NB4 (cell line): ENCODE measurements at regions not wholly inside any gene's neighbourhood (a gene's known extent, or its start where the extent isn't known, plus 50 kb on each side); places are given as distances from the start of the nearest gene placed in this dataset.

ENCODE experiments used
- DNase-seq: peaks from one replicate; pipeline ENCODE4 v3.0.0; 2010; ENCODE audit warnings: low read depth
- H3K4me3 ChIP-seq: one replicate; pipeline ENCODE4 v1.5.1; 2011; ENCODE audit warnings: mild to moderate bottlenecking, low read depth, low read length, moderate library complexity
- MAX ChIP-seq: IDR thresholded peaks from 2 replicates; pipeline ENCODE4 v1.6.1; 2011; ENCODE audit warnings: low read depth, low read length
- MYC ChIP-seq: IDR thresholded peaks from 2 replicates; pipeline ENCODE4 v1.6.1; 2011; ENCODE audit warnings: low read depth, low read length
- POLR2A ChIP-seq: IDR thresholded peaks from 2 replicates; pipeline ENCODE4 v1.6.1; 2011; ENCODE audit warnings: mild to moderate bottlenecking; ENCODE audit not compliant: insufficient read length; ENCODE audit errors: extremely low read depth
- TF ChIP-seq, protein P1 (sequence below): IDR thresholded peaks from one replicate; pipeline ENCODE4 v1.5.1; 2012; ENCODE audit warnings: low read depth, low read length

DNA sequence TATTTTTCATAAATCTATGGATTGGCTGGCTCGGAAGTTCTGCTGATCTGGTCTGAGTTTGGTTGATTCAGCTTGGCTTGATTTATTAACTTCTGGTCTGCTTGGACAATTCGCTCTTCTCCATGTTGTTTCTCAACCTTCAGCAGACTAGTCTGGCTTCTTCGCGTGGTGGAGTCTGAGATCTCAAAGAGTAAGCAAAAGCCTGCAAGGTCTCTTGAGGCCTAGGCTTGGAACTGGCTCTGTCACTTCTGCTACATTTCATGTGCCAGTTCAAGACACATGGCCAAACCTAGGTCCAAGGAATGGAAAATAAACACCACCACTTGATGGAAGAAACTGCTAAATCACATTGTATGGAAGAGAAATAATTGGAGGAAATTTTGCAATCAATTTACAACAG lies 115.1 kb upstream of the JAG1 start:
- TF ChIP-seq, protein P1, sequence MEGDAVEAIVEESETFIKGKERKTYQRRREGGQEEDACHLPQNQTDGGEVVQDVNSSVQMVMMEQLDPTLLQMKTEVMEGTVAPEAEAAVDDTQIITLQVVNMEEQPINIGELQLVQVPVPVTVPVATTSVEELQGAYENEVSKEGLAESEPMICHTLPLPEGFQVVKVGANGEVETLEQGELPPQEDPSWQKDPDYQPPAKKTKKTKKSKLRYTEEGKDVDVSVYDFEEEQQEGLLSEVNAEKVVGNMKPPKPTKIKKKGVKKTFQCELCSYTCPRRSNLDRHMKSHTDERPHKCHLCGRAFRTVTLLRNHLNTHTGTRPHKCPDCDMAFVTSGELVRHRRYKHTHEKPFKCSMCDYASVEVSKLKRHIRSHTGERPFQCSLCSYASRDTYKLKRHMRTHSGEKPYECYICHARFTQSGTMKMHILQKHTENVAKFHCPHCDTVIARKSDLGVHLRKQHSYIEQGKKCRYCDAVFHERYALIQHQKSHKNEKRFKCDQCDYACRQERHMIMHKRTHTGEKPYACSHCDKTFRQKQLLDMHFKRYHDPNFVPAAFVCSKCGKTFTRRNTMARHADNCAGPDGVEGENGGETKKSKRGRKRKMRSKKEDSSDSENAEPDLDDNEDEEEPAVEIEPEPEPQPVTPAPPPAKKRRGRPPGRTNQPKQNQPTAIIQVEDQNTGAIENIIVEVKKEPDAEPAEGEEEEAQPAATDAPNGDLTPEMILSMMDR, result no peak
- no peak for TF ChIP-seq MYC
- no peak for TF ChIP-seq MAX
- TF ChIP-seq POLR2A, result no peak
- DNase-seq, result no peak

DNA sequence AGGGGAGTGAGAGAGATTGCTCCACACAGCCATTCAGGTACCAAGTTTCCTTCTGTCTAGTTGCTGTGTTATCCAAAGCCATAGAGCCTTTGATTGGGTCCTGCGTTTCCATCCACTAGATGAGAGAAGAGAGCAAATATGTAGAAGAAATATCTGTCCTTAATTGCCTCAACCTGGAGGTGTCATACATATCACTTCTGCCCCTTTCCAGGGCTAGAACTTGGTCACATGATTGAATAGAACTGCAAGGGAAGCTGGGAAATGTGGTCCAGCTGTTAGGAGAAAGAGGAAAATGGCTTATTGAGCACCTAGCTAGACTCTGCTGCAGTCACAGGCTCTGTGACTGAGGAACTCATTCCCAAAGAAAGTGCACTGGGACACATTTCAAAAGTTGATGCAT lies 115.6 kb upstream of the JAG1 start:
- TF ChIP-seq, protein P1, result no peak
- TF ChIP-seq MYC (no peak), MAX (no peak), POLR2A (no peak)
- H3K4me3 ChIP-seq, result no peak overlapping the region

More for the DNA sequence above, 115.1 kb upstream of the JAG1 start:
- H3K4me3 ChIP-seq, result no peak overlapping the region

GRCh38 chr20:10790013-10790412 lies 116.2 kb upstream of the JAG1 start:
- no peak overlapping the region for H3K4me3 ChIP-seq
- TF ChIP-seq MYC (no peak), MAX (0 out of 2 replicates have a peak, but pooled peaks have one; percentile 19)
- peak; percentile 59 for DNase-seq

More for the DNA sequence above, 115.6 kb upstream of the JAG1 start:
- DNase-seq, result peak; percentile 18

DNA sequence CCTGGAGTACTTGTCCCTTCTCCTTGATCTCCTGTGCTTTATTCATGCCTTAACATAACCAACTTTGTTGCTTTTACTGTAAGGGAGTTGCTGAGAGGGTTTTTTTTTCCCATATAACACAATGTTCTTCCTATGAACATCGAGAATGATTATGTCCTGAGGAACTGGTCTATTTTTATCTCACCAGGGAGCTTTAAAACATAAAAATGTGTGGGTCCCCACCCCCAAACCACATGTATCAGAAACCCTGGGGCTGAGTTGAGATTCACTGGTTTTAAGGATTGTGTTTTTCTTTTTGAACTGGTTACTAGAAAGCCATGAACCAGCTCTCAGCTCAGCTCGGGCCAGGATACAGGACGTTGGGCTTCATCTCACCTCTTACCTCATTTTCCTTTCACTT lies 118.5 kb upstream of the JAG1 start:
- DNase-seq, result no peak
- TF ChIP-seq POLR2A, result no peak
- TF ChIP-seq, protein P1, result no peak
- TF ChIP-seq MAX, result no peak
- no peak for TF ChIP-seq MYC
- no peak overlapping the region for H3K4me3 ChIP-seq

DNA sequence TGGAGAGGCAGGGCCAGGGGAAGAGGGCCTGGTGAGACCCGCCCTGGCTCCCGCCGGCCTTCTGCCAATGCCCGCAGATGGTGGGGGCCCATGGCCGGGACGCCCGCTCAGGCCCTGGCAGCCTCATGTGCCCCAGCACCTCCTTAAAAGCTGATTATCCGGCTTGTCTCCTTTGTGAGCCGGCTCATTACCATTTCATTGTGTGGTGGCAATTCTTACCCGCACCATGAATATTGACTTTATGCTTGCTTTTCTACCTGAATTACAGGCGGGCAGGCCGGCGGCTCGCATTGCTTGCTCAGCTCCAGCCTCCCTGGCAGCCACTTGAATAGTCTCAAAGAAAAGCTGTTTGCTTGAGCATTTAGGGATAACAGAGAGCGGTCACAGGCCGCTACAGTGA lies 120.0 kb upstream of the JAG1 start:
- no peak overlapping the region for H3K4me3 ChIP-seq
- no peak for DNase-seq
- TF ChIP-seq MYC (no peak), POLR2A (no peak), MAX (no peak)
- TF ChIP-seq, protein P1, result no peak

DNA sequence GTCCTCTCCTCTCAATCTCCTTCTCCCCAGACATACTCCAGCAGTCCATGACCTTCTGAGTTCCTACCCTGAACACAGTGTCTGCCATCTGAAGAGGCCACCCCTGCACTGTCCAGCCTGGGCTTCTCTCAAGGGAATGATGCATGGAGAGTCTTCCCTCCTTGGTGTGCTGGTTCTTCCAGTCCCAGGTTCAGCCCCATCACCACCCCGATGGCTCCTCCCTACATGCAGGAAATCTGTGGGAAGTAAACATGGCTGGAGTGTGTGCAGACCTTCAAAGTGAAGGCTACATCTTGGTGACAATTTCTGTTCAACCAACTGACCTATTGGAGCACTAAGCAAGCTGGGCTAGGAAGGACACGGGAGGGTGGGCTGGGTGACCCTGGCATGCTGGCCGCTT lies 121.0 kb upstream of the JAG1 start:
- no peak for TF ChIP-seq MAX
- no peak for TF ChIP-seq MYC
- TF ChIP-seq POLR2A, result no peak
- TF ChIP-seq, protein P1, result no peak

More for the DNA sequence above, 121.0 kb upstream of the JAG1 start:
- no peak for DNase-seq
- H3K4me3 ChIP-seq, result no peak overlapping the region
